ENCODE measurements at regions not wholly inside any gene's neighbourhood (a gene's known extent, or its start where the extent isn't known, plus 50 kb on each side); places are given as distances from the start of the nearest gene placed in this dataset.

GRCh38 chr15:46079046-46079445, 444.2 kb downstream of the SQOR start:
- no peak for DNase-seq (ENCODE audit: low spot score)
- BruUV-seq (replicated peaks), result no TSS peak
- TF ChIP-seq EZH2phosphoT487 (IDR thresholded peaks at IDR 0.05; ENCODE audit: borderline replicate concordance, low read depth, low read length) (no peak), CTCF (conservative IDR thresholded peaks at IDR 0.05; ENCODE audit: low read length) (no peak)
- ChIA-PET POLR2A (no interaction called here), CTCF (ENCODE audit: unreplicated experiment) (no interaction called here)
- Histone ChIP-seq H3K4me1 (ENCODE audit: insufficient read depth, low read length, poor library complexity, severe bottlenecking) (no peaks in the 10 kb centered on the region), H2AFZ (ENCODE audit: low read length) (no peak overlapping the region), H4K20me1 (ENCODE audit: insufficient read depth, low read length) (no peaks in the 10 kb centered on the region), H3K4me2 (ENCODE audit: low read length) (no peak overlapping the region), H3K4me3 (ENCODE audit: low read depth, low read length, poor library complexity, severe bottlenecking) (no peak overlapping the region), H3K9me3 (ENCODE audit: low read length) (no peaks in the 10 kb centered on the region), H3K36me3 (ENCODE audit: insufficient read depth, low read length) (no peaks in the 10 kb centered on the region), H3K79me2 (ENCODE audit: insufficient read depth, low read depth, low read length) (no peaks in the 10 kb centered on the region), H3K9me2 (ENCODE audit: insufficient read depth, low read length) (no peaks in the 10 kb centered on the region), H3K27ac (ENCODE audit: low read depth, low read length, poor library complexity, severe bottlenecking) (no peak overlapping the region)
- intact Hi-C loops (cut with micrococcal nuclease; ENCODE audit: unreplicated experiment), result no loop called here

- no peak overlapping the region for H3K4me2 ChIP-seq (ENCODE audit: low read length)
- DNase-seq (ENCODE audit: low spot score), result no peak
- CTCF ChIA-PET (ENCODE audit: unreplicated experiment), result no interaction called here
- TF ChIP-seq CTCF (conservative IDR thresholded peaks at IDR 0.05; ENCODE audit: low read length) (no peak), EZH2phosphoT487 (IDR thresholded peaks at IDR 0.05; ENCODE audit: borderline replicate concordance, low read depth, low read length) (no peak)
- no peak overlapping the region for H2AFZ ChIP-seq (ENCODE audit: low read length)
- no peaks in the 10 kb centered on the region for H3K9me3 ChIP-seq (ENCODE audit: low read length)
- no peak overlapping the region for H3K4me3 ChIP-seq (ENCODE audit: low read depth, low read length, poor library complexity, severe bottlenecking)
- H3K36me3 ChIP-seq (ENCODE audit: insufficient read depth, low read length), result no peaks in the 10 kb centered on the region
- no peak overlapping the region for H3K27ac ChIP-seq (ENCODE audit: low read depth, low read length, poor library complexity, severe bottlenecking)
- H3K4me1 ChIP-seq (ENCODE audit: insufficient read depth, low read length, poor library complexity, severe bottlenecking), result no peaks in the 10 kb centered on the region
- POLR2A ChIA-PET, result no interaction called here
- no TSS peak for BruUV-seq (replicated peaks)
- intact Hi-C loops (cut with micrococcal nuclease; ENCODE audit: unreplicated experiment), result loop anchor here (10.0 kb wide), 1 partner anchor 365 kb away; no protein-coding TSS in a partner anchor
- H3K9me2 ChIP-seq (ENCODE audit: insufficient read depth, low read length), result no peaks in the 10 kb centered on the region
- no peaks in the 10 kb centered on the region for H4K20me1 ChIP-seq (ENCODE audit: insufficient read depth, low read length)
- H3K79me2 ChIP-seq (ENCODE audit: insufficient read depth, low read depth, low read length), result no peaks in the 10 kb centered on the region
These were observed 445.2 kb downstream of the SQOR start for GRCh38 chr15:46080016-46080415.

GRCh38 chr15:46088486-46089445, 453.9 kb downstream of the SQOR start:
- no peaks in the 10 kb centered on the region for H3K4me1 ChIP-seq (ENCODE audit: insufficient read depth, low read length, poor library complexity, severe bottlenecking)
- H3K4me3 ChIP-seq (ENCODE audit: low read depth, low read length, poor library complexity, severe bottlenecking), result no peak overlapping the region
- H3K9me2 ChIP-seq (ENCODE audit: insufficient read depth, low read length), result no peaks in the 10 kb centered on the region
- H3K4me2 ChIP-seq (ENCODE audit: low read length), result no peak overlapping the region
- BruUV-seq (replicated peaks), result no TSS peak
- TF ChIP-seq EZH2phosphoT487 (IDR thresholded peaks at IDR 0.05; ENCODE audit: borderline replicate concordance, low read depth, low read length), result no peak
- no peak for TF ChIP-seq CTCF (conservative IDR thresholded peaks at IDR 0.05; ENCODE audit: low read length)
- CTCF ChIA-PET (ENCODE audit: unreplicated experiment), result no interaction called here
- H4K20me1 ChIP-seq (ENCODE audit: insufficient read depth, low read length), result no peaks in the 10 kb centered on the region
- H2AFZ ChIP-seq (ENCODE audit: low read length), result no peak overlapping the region
- POLR2A ChIA-PET, result no interaction called here
- H3K79me2 ChIP-seq (ENCODE audit: insufficient read depth, low read depth, low read length), result no peaks in the 10 kb centered on the region
- no peaks in the 10 kb centered on the region for H3K36me3 ChIP-seq (ENCODE audit: insufficient read depth, low read length)
- intact Hi-C loops (cut with micrococcal nuclease; ENCODE audit: unreplicated experiment), result loop anchor here (10.0 kb wide), 1 partner anchor 374 kb away; no protein-coding TSS in a partner anchor
- no peak for DNase-seq (ENCODE audit: low spot score)
- H3K27ac ChIP-seq (ENCODE audit: low read depth, low read length, poor library complexity, severe bottlenecking), result no peak overlapping the region
- no peaks in the 10 kb centered on the region for H3K9me3 ChIP-seq (ENCODE audit: low read length)

All from OCI-LY7 (cell line).